ENCODE measurements at regions not wholly inside any gene's neighbourhood (a gene's known extent, or its start where the extent isn't known, plus 50 kb on each side); places are given as distances from the start of the nearest gene placed in this dataset.

- TF ChIP-seq EZH2 (IDR thresholded peaks at IDR 0.05; ENCODE audit: low read length), result no peak
- no peak for TF ChIP-seq CTCF (optimal IDR thresholded peaks at IDR 0.05 in 1 of 3, IDR thresholded peaks at IDR 0.05 in 1 of 3, conservative IDR thresholded peaks at IDR 0.05 in 1 of 3; ENCODE audit: extremely low read depth in 1 of 3, insufficient read depth in 2 of 3, low read length in 3 of 3)
Measured at GRCh38 chr6:166830185-166830890, 126.0 kb downstream of the RNASET2 start.

All from keratinocyte (primary cell).